ENCODE measurements at regions not wholly inside any gene's neighbourhood (a gene's known extent, or its start where the extent isn't known, plus 50 kb on each side); places are given as distances from the start of the nearest gene placed in this dataset.
"Not testable (repeated sequence)": the region's sequence is repeated elsewhere in the genome, so short reads cannot be mapped to it uniquely, and the experiment has no call there.

GRCh38 chr6:141869509-141869908, 263.2 kb upstream of the GJE1 start:
- not testable (repeated sequence) for DNase-seq

DNA sequence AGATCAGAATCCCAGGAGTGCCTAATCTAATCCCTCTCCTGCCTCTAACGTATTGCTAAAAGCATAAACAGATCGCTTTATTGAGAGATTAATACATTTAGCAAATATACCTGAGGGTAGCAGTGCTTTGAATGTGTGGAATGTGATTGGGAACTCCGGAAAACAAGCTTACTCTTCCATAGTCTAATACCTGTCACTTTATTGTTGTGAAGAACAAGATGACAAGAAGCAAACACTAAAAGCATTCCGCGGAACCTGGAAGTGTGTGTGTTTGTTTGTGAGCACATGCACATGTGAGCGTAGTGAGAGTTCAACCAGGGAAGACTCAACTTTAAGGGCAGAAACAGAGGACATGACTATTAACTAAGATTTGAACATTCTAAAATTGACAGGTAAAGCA, 265.0 kb upstream of the GJE1 start:
- no peak for DNase-seq

DNA sequence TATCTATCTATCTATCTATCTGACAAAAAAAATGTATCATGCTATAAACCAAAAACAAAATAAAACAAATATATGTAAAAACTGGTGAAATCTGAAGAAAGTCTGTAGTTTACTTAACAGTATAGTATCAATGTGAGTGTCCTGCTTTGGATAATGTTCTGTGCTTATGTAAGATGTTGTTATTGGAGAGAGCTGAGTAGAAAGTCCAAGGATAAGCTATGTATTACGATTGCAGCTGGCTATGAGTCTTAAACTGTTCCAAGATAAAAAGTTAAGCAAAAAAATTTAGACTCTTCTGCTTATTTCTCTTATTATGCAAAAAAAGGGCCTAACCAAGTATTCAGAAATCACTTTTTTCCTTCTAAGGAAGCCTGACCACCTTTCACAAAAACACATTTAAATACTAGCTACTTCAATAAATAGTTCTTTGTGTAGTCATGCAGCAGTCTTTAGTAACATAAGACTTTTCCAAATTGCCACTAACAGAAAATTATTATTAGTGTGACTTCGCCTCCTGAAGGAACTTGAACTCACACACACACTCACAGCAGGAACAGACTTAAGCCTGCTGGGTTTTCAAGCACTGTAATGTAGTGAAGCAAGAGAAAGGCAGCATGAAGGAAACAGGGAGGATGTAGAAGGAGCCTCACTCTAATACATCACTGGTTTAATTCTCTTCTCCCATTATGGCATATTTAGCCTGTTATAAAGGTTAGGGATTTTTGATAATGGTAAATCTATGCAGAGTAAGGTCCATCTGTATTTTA, 265.8 kb upstream of the GJE1 start:
- DNase-seq = no peak

DNA sequence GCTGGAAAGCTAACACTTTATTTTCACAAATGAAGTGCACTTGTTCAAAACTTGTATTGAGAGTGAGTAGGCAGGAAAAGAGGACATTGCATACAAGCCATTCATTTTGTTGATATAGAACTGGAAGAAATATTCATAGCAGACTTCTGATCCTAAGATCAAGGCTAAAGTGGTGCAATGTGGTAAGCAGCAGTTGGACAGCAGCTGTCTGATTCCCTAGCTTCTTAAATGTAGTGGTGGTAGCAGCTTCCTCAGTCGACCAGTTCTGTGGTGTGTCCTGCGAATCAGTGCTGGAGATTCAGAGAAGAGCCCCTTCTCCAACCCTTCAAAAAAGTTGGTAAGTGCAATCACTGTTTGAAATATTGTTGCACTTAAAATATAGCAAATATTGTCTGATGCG, 281.7 kb upstream of the GJE1 start:
- no peak for DNase-seq

GRCh38 chr6:141848029-141848890, 284.5 kb upstream of the GJE1 start:
- no peak for DNase-seq

DNA sequence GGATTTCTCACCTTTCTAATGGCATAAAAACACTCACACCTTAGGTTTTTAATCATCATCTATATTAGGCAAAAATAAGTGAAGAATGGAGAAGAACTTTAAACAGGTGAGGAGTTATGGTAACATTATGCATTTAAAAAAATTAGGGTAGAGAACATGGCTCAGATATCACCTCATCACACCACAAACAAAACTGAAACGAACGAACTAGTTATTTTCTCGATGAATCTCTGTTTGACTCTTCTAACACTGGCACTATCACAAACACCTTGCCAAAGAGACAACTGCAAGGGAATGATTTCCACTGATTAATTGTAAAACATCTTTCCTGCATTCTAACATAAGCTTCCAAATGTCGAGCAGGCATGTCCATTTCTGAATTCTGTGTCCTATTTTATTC, 286.1 kb upstream of the GJE1 start:
- no peak for DNase-seq

DNA sequence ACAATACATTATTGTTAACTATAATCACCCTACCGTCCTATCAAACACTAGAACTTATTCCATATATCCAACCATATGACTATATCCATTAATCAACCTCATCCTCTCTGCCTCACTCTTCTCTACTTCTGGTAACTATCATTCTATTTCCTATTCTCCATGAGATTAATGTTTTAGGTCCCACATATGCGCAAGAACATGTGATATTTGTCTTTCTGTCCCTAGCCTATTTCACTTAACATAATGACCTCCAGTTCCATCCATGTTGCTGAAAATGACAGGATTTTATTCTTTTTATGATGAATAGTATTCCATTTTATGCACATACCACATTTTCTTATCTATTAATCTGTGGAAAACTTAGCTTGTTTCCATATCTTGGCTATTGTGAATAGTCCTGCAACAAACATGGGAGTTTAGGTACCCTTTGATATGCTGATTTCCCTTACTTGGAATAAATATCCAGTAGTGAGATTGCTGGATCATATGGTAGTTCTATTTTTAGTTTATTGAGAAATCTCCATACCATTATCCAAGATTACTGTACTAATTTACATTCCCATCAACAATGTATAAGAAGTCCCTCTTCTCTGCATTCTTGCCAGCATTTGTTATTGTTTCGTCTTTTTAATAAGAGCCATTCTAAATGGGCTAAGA, 289.4 kb upstream of the GJE1 start:
- DNase-seq = no peak

DNA sequence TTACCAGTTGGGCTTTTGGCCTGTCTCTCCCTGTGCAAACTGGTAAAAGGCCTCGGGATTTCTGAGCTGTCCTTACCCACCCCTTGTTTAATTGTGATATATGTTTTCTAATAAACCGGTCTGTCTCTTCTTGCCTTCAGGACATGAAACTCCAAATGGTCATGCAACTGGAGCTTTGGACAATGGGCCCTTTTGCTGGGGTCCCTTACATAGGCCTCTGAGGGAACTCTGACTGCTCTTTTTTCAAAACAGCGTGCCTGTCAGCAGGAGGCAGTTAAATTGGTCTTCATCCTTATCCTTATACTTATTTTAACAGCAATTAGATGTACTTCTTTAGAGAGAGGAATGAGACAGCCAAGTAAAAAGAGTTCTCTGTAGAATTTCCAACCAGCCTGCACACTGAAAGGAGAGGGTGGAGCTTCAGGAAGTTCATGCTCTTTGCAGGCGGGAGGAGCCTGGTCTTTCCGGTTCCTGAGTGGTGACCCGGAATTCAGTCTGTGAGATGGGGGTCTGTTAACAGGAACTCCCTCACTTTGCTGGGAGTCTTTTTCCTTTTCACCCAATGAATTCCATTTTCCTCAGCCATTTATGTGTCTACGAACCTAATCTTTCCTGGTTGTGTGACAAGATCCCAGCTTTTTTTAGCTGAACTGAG, 299.6 kb upstream of the GJE1 start:
- no peak for DNase-seq

DNA sequence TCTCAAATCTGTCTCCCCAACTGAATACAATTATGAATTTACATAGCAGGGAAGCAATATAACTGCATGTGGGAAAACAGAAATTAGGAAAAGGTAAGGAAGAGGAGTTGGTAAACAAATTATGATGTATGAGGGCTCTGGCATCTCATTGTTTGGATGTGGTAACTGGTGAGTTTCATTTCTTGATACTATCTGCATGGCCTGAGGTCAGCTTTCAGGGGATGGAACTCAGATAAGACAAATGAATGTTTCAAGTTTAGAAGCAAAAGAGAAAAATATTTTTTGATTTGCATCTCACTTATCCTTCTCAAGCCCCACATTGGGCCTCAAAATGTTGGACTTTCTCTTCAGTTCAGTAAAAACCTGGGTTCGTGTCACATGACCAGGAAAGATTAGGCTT, 302.2 kb upstream of the GJE1 start:
- DNase-seq = no peak

DNA sequence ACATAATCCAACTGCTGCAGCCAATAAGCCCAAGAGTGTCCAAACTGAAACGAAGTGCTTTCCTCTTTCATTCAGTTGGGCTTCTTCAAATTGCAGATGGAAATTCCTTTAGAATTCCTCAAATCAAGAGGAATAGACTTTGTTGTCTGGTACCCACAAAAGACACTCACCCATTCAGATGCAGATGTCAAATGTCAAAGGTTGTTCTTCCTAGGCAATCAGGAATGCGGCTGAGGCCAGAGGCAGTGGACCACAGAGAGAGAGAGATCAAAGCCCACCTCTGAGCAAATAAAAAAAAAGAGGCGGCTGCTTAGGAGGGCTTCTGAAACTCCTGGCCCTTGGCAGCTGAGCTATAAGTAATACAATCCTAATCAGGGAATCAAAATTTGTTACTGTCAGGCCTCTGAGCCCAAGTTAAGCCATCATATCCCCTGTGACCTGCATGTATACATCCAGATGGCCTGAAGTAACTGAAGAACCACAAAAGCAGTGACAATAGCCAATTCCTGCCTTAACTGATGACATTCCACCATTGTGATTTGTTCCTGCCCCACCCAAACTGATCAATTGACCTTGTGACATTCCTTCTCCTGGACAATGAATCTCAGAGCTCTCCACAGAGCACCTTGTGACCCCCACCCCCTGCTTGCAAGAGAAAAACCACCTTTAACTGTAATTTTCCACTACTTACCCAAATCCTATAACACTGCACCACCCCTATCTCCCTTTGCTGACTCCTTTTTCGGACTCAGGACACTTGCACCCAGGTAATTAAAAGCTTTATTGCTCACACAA, 303.0 kb upstream of the GJE1 start:
- DNase-seq = no peak

DNA sequence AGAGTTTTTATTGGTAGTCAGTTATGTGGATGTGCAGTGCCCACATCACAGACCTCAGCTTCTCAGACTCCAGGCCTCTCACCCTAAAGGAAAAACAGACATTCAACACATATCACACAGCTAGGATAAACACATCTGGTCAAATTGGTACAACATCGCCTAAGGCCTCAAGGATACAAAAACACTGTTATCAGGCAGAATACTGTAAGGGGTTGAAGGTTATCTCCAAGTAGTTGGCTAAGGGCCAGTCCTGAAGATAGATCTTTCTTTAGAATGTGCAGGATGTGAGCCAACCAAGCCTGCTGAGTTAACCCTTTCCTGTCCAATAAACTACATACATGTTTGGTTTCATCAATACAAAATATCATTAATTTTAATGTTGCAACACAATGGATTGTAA, 308.4 kb upstream of the GJE1 start:
- DNase-seq = no peak

DNA sequence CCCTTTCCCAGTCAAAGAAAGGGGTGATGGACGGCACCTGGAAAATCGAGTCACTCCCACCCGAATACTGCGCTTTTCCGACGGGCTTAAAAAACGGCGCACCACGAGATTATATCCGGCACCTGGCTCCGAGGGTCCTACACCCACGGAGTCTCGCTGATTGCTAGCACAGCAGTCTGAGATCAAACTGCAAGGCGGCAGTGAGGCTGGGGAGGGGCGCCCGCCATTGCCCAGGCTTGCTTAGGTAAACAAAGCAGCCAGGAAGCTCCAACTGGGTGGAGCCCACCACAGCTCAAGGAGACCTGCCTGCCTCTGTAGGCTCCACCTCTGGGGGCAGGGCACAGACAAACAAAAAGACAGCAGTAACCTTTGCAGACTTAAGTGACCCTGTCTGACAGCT, 317.7 kb upstream of the GJE1 start:
- not testable (repeated sequence) for DNase-seq

- no peak for DNase-seq
Observed at GRCh38 chr6:141809901-141810300, 322.8 kb upstream of the GJE1 start.

DNA sequence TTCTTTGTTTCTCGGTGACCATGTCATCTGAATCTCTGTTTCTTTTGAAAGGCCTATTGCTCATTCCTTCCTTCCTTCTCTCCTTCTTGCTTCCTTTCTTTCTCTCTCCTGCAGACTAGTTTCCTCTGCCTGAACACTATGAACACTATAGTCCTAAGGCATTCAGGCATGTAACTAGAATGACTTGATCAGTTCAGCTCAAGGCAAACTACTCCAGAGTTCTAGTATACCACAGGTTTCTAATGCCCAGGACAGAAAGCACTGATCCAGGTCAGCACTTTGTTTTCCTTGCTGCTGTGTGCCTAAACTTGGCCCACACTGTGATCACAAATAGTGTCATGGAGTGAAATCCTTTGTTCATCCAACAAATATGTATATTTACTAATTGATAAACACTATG, 324.1 kb upstream of the GJE1 start:
- DNase-seq = no peak

- not testable (repeated sequence) for DNase-seq
Observed at GRCh38 chr6:141800973-141801372, 331.8 kb upstream of the GJE1 start.

DNA sequence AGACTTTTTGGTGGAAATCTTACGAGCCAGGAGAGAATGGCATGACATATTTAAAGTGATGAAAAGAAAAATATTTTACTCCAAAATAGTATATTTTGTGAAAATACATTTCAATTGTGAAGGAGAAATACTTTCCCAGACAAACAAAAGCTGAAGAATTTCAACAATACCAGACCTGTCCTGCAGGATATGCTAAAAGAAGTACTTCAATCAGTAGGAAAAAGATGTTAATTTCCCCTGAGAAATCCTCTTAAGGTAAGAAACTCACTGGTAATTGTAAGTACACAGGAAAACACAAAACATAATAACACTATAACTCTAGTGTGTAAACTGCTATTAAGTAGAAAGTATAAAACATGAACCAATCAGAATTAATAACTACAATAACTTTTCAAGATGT, 341.8 kb upstream of the GJE1 start:
- no peak for DNase-seq

DNA sequence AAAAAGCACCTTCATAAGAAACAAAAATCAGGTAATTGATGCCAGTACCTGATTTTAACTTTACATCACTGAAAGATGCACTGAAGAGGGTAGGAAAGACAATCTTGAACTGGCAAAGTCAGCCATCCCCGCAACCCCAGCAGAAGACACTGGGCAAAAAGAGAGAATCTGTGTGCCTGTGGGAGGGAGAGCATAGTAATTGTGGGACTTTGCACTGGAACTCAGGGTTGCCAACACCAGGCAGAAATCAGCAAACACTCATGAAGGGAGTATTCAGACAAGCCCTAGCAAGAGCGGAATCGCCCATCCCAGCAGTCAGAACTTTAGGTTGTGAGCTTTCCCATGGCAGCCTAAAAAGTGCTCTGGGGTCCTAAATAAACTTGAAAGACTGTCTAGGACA, 344.6 kb upstream of the GJE1 start:
- no peak for DNase-seq

DNA sequence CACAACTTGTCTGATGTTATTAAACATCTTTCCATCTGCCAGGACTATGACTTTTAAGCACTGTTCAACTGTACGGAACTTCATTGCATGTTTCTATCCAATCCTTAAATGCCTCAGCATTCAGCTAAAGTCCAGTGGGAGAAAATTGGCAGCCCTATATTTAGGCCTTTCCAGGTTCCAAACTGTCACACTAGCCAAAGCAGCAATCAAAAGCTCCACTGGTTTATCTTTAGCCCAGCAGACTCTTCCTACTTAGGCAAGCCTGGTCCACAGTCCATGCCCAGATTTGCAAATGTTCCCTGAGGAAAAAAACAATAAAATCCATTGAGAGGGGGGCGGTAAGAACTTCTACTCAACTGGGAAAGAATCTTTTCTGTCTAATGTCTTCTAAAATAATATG, 349.1 kb upstream of the GJE1 start:
- DNase-seq = no peak

- DNase-seq = no peak
Observed at GRCh38 chr6:141780296-141780695, 352.4 kb upstream of the GJE1 start.

DNA sequence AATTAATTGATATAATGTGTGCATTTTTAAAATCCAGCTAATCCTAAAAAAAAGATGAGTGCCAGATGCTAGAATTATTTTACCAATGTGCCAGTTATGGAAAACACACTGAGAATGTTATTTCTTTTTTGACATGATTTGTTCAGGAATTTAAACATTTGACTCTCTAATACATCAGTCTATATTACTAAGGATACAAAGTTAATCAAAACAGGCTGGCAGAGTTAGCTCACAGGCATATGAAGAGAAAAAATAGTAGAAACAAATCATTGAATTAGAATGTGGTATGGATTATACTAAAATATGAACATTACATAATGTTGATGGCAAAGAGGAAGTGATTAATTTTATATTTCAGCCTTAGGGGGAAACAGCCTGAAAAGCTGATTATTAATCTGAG, 368.3 kb upstream of the GJE1 start:
- DNase-seq = no peak

- no peak for DNase-seq
Observed at GRCh38 chr6:141758430-141758829, 374.3 kb upstream of the GJE1 start.

DNA sequence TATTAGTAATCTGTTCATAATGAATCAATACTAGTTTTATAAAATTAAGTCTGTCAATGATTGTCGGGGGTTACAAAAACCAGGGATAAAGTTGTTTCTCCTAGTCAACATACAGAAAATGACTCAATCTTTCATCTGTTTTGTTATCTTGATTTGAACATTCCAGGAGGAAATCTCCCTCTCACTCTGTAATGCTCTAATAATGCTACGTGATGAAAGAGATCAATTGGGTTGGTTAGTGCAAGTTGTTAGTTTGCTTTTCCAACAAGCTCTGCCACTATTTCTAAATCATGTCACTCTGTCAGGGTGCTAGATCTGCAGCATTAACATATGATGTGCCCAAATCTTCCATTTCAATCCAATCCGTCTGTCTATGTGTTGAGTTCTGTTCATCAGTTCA, 379.5 kb upstream of the GJE1 start:
- DNase-seq = no peak

DNA sequence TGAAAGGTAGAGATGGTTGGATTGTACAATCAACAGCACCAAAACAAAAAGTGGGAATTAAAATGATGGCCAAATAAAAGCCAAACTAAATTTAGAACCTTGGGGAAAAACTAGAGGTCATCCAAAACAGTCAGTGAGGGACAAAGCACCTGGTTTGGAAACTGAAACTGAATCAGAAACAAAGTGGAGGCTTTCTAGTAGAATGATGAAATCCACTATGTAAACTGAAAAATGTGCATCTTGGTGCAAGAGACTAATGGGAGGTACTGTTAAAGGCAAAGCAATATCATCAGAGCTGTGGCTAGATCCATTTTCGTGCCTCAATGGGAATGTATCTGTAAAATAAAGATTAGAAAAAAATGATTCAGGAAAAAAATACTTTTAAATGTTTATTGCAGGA, 380.0 kb upstream of the GJE1 start:
- DNase-seq = no peak
